KOPT-K1 (cell line): ENCODE measurements at regions not wholly inside any gene's neighbourhood (a gene's known extent, or its start where the extent isn't known, plus 50 kb on each side); places are given as distances from the start of the nearest gene placed in this dataset.

Experiments
- H3K27ac ChIP-seq: fragments of 200-600 bp; sonication (generic); 2 replicates; pipeline ENCODE4 v1.5.1; 2016; ENCODE audit warnings: antibody characterized with exemption, mild to moderate bottlenecking, low read depth, low read length; ENCODE audit not compliant: poor library complexity, severe bottlenecking
- H3K36me3 ChIP-seq: fragments of 200-600 bp; sonication (generic); 2 replicates; pipeline ENCODE4 v1.5.1; 2017; ENCODE audit warnings: antibody characterized with exemption, mild to moderate bottlenecking, low read length, moderate library complexity; ENCODE audit not compliant: insufficient read depth
- H3K9me3 ChIP-seq: fragments of 200-600 bp; sonication (generic); 2 replicates; pipeline ENCODE4 v1.5.1; 2017; ENCODE audit warnings: antibody characterized with exemption, low read length, mild to moderate bottlenecking; ENCODE audit not compliant: insufficient read depth, poor library complexity, severe bottlenecking

DNA sequence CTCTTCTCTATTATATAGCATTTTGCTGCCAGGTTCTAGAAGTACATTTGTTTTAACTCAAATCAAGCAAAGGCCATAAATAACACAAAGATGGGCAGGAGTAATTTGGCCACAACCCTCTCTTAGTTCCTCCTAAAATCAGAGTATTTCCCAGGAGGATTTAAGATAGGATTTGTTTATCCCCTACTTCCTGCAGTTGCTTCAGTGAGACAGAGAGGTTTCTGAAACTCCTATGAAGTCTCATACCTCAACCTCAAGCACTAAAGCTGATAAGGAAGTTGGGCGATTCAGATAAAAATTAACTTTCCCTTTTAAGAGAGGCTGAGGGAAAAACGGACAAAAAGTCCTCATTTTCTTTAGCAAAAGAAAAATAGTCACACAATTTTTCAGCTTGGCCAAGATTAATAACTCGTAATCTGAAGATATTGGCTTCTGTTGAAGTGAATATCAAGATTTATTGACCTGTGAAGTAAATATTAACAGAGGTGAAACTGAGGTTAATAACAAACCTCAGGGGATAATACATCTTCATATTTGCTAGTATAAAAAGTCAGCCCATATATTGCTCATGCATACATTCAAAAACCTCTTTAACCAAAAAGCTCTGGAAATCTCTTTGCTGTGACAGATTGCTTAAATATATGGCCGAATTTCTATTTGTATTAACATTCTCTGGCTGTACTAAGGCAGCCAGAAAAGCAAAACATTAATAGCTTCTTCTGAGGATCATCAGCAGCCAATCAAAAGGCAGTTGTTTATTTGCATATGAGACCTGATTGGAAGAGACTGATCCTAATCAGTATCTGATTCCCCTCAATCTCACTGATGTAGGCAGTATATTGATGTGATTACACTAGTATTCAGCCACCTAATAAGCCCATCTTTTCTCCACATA, 90.6 kb upstream of the GADL1 start:
- H3K9me3 ChIP-seq, result no peaks in the 10 kb centered on the region
- peak overlapping the region; percentile 9 for H3K27ac ChIP-seq
- H3K36me3 ChIP-seq, result no peaks in the 10 kb centered on the region

DNA sequence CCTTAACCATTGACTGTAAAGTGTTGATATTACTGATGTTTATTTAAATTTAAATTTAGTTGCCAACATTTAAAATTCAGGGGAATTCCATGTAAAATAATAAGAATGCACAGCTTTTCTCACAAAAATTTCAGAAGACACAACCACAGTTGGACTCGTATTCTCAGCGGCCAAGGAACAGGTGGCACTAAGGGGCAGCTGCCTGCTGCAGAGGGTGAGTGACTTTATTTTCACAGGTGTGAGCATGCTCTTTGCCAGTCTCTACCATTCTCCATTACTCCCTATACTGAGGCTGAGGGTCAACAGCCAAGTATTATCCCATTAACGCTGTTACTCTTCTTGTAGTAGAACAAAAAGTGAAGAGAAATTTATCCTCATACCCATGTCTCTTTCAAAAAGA, 92.1 kb upstream of the GADL1 start:
- Histone ChIP-seq H3K9me3 (no peaks in the 10 kb centered on the region), H3K27ac (no peak overlapping the region), H3K36me3 (no peaks in the 10 kb centered on the region)

DNA sequence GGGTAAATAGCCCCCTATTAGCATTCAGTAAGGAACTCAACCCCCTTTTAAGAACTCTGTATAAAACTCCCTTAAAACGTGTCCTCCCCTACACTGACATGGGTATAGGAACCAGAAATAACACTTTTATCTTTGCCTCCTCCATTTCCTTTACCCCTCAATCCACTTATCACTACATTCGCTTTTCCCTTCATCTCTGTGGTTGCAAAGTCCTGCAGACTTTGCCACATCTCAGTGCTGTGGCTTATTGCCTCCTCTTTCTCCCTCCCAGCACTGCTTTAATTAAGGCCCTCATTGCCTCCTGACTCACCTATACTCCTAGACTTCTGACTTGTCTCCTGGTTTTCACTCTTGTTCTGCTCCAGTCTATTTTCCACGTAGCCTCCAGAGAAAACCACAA, 94.3 kb upstream of the GADL1 start:
- Histone ChIP-seq H3K9me3 (peaks cover 7% of the 10 kb centered on the region), H3K36me3 (no peaks in the 10 kb centered on the region), H3K27ac (no peak overlapping the region)

DNA sequence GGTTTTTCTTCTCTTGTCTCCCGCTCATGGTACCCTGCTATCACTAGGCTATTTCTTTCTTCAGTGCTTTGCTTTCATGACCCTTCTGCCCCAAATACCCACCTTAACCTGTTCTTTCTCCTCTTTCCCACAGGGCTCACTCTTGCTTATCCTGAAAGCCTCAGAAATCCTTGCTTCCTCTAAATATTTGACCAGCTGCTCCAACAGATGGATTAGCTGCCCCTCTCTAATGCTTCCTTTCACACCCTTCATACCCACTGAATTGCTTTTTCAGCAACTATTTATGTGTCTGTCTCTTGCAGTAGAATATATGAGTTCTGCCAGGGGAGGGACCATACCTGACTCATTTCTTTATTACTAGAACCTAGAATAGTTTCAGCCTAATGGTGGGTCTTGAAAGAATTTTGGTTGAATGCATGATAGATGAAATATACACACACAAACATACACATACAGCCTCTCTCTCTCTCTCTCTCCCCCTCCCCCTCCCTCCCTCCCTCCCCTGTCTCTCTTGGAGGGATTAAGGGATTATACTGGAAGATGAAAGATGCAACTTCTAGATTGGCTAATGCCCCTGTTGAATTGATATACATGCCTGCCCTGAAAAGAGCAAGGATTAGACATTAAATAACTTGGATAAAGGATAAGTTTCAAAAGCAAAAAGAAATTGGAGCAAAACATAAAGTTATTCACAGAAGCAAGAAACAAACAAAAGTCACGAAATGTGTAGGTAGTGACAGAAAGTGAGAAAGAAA, 95.0 kb upstream of the GADL1 start:
- Histone ChIP-seq H3K36me3 (no peaks in the 10 kb centered on the region), H3K9me3 (peaks cover 10% of the 10 kb centered on the region), H3K27ac (no peak overlapping the region)

DNA sequence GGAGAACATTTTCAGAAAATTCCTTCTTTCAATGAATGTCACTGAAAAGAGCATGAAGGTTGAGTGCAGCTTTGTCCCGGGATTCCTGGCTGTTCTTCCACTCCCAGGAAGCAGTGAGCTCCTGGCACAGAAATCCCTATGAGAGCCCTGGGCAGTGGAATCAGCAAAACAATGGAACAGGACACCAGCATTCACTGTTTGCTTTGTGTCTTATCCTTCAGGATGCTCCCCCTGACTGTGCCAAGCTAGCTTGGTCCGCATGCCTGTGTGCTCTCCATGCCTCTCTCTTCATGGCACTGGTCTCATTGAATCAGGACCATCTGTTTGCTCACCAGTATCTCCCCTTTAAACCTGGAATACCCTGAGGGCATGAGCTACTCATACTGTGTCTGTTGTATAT, 102.0 kb upstream of the GADL1 start:
- Histone ChIP-seq H3K9me3 (peaks cover 18% of the 10 kb centered on the region), H3K36me3 (no peaks in the 10 kb centered on the region), H3K27ac (no peak overlapping the region)

DNA sequence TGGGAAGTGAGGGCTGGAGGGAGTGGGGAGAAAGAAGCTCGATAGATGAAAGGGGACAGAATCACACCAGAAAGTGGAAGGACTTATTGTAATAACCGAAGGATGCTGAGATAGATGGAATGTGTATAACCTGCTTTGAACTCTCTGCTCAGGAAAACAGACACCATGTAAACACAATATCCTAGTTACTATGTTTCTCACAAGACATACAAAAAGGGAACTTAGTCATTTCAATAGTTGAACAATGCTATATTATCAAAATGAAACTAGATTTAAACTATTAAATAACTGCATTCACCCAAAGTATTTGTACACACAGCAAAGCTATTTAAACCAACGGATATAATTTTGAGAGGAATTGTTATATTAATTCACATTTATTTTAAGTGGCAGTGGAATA, 108.3 kb upstream of the GADL1 start:
- Histone ChIP-seq H3K36me3 (no peaks in the 10 kb centered on the region), H3K9me3 (no peaks in the 10 kb centered on the region), H3K27ac (no peak overlapping the region)

DNA sequence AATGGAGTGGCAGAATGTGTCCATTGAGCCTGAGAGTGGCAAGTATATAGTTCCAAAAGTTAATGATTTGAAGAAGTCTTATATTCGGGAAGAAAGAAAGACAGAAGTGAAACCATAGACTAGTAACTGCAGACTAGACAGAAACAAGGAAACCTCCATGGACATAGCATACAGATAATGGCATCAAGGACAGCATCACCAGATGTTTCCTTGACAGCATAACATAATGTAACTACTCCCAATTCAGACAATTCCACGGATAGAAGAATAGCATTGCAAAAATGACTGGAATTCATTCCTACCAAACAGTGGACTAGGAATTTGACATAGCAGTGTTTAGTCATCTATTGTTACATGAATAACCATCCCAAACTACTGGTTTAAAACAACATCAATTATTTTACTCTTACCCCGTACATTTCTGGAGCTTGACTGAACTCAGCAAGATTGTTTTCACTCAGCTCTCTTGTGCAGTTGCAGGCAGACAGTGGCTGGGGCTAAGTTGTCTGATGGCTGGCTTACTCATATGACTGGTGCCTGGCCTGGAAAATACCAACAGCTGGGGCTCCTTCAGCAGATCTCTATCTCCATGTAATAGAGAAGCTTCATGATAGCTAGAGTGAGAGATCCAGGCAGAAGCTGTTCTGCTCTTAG, 109.7 kb upstream of the GADL1 start:
- no peak overlapping the region for H3K27ac ChIP-seq

DNA sequence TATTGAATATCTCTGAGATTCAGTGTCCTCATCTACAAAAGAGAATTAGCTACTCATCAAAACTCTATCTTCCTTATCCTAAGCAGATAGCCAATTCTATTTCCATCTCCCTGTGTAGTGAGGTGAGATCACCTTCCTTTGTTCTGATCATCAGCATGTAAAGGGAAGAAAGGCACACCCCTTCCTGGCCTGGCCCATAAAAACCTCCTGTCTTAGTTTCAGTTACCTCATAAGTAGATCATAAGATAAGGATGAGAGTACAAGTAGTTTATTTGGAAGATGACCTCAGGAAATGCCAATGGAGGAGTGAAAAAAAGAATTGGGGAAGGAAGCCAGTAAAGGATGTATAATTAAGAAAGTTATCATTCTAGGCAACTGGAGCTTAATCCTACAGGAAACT, 114.5 kb upstream of the GADL1 start:
- Histone ChIP-seq H3K27ac (no peak overlapping the region), H3K9me3 (peaks cover 19% of the 10 kb centered on the region), H3K36me3 (no peaks in the 10 kb centered on the region)

More for the DNA sequence above, 109.7 kb upstream of the GADL1 start:
- H3K9me3 ChIP-seq, result peaks cover 6% of the 10 kb centered on the region
- H3K36me3 ChIP-seq, result no peaks in the 10 kb centered on the region

DNA sequence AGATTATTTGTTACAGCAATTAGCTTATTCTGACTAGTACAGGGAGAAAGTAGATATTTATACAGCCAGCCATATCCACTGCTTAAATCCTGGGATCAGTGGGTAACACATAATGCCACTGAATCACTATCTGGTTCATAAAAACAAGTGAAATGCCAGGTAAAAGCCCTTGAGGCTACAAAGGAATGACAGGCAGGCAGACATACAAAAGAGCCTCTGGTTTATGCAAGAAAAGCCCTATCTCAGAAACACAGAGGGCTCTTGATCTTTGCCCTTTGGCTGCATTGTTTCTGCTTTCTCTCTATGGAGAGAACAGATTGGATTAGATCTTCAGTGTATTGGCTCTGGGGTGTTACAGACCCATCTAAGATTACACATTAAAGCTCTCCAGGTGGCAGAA, 115.4 kb upstream of the GADL1 start:
- Histone ChIP-seq H3K27ac (no peak overlapping the region), H3K36me3 (no peaks in the 10 kb centered on the region), H3K9me3 (peaks cover 19% of the 10 kb centered on the region)

DNA sequence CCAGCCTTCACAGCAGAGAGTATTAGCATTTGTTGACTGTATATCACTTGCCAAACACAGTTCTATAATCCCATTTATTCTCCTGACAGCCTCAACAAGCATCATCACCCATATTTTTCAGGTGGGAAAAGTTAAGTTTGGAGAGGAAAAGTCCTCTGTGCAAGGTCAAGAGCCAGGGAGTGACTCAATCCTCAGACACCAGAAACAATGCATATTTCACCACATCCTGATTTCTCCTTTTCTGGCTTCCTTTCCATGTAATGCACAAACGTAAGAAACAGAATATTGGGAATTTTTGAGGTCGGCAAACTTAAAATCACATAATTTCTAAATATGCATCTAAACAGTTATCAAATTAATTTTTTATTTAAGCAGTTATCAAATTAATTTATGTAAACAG, 116.0 kb upstream of the GADL1 start:
- H3K36me3 ChIP-seq, result no peaks in the 10 kb centered on the region
- peaks cover 19% of the 10 kb centered on the region for H3K9me3 ChIP-seq
- H3K27ac ChIP-seq, result no peak overlapping the region

DNA sequence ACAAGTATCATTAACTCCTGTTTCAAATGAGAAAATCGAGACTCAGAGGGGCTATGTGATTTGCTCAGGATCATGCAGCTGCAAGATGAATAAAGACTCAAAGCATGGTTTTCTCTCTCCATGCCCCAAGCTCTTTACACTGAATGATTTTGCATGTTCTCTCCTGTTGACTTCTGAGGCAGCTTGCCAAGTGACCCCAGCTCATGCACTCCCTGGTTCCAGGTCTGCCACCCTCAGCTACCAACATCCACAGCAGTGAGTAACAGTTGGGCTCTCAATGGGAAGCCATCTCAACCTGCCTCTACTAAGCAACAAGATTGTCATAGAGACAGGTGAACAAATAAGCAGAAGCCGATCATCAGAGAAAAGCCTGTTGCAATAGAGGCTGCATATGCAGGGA, 116.9 kb upstream of the GADL1 start:
- no peaks in the 10 kb centered on the region for H3K36me3 ChIP-seq
- no peak overlapping the region for H3K27ac ChIP-seq
- peaks cover 19% of the 10 kb centered on the region for H3K9me3 ChIP-seq

DNA sequence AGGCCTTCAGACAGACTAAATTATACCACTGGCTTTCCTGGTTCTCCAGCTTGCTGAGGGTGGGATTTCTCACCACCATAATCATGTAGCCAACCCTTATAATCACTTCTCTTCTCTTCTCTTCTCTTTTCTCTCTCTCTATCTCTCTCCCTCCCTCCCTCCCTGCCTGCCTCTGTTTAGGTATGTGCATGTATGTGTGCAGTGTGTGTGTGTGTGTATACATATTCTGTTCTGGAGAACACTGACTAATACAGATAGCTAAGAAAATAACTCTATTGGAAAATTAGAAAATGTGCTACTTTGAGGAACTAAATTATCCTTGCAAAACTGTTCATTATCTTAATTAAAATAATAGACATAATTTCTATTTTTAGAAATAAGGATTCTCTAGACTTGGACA, 118.6 kb upstream of the GADL1 start:
- peaks cover 19% of the 10 kb centered on the region for H3K9me3 ChIP-seq
- no peak overlapping the region for H3K27ac ChIP-seq
- no peaks in the 10 kb centered on the region for H3K36me3 ChIP-seq

DNA sequence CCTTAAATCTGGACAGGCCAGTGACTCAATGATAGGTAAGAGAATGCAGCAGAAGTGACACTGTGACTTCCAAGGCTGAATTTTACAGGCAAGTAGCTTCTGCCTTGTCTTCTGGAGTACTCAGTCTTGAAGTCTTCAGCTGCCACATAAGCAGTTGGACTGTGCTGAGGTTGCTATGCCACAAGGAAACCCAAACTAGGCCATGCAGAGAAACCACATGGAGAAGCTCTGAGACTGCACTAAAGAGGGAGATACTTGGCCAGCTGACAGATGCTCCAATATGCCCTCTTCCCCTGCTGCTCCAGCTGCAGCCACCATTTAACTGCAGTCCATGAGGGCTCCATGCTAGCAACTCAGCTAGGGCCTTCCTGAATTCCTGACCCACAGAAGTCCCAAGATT, 119.4 kb upstream of the GADL1 start:
- Histone ChIP-seq H3K27ac (no peak overlapping the region), H3K9me3 (peaks cover 16% of the 10 kb centered on the region), H3K36me3 (no peaks in the 10 kb centered on the region)

DNA sequence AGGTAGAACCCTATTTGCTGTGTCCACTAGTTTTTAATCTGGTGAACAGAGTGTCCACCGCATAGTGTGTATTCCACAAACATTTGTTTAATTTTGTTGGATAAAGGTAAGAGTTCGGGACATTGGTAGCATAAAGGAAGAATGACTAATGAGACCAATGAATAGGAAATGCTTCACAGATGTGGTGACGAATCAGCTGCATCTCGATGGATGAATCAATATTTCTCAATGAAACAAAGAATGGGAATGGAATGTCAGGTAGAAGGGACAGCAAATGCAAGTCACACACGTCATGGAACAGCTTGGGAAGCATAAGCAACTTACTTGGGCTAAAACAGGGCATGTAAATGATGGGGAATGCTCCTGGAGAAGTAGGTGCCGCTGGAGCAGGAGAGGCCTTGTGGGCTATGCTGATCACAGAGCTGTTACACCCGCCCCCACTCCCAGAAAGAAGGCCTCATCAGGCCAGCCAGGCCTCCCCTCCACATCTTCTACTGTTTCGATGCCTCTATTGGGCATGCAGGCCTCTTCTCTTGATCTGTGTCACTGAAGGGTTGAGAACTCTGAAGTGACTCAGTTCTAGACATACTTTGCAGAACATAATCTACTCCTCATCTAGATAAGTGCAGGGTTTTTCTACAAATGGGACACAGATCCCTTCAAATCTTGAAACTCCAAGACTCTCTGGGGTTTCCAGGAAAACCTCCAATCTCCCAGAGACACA, 120.0 kb upstream of the GADL1 start:
- H3K9me3 ChIP-seq, result peaks cover 10% of the 10 kb centered on the region
- no peak overlapping the region for H3K27ac ChIP-seq
- no peaks in the 10 kb centered on the region for H3K36me3 ChIP-seq

DNA sequence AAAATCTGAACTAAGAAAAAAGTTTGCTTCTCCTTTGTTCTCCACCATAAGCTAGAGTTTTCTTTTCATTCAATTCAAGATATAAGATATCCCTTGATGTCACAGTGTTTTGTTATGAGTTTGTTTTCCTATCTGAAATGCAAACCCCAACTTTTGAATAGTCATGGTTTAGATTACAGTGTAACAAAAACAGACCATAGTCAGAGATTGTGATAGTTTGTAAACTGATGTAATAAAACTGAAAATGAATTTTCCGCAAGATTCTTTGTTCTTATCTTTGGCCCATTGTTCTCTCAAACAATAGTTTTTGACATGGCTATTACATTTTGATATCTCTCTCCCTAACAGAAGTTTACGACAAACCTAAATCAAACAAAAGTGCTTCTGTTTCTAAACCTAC, 121.7 kb upstream of the GADL1 start:
- Histone ChIP-seq H3K36me3 (no peaks in the 10 kb centered on the region), H3K27ac (no peak overlapping the region), H3K9me3 (peaks cover 9% of the 10 kb centered on the region)
